ENCODE measurements at regions not wholly inside any gene's neighbourhood (a gene's known extent, or its start where the extent isn't known, plus 50 kb on each side); places are given as distances from the start of the nearest gene placed in this dataset.

- TF ChIP-seq CTCF (IDR thresholded peaks at IDR 0.05; ENCODE audit: poor library complexity) = no peak
- no peak for TF ChIP-seq EZH2 (IDR thresholded peaks at IDR 0.05; ENCODE audit: borderline replicate concordance)
- TF ChIP-seq EZH2phosphoT487 (IDR thresholded peaks at IDR 0.05; ENCODE audit: low read depth, severe bottlenecking, unreplicated experiment) = no peak
Observed at GRCh38 chr15:29934251-29934650, 112.0 kb upstream of the TJP1 start.

Data from hepatocyte (in vitro differentiated cells).